ENCODE measurements at regions not wholly inside any gene's neighbourhood (a gene's known extent, or its start where the extent isn't known, plus 50 kb on each side); places are given as distances from the start of the nearest gene placed in this dataset.

DNA sequence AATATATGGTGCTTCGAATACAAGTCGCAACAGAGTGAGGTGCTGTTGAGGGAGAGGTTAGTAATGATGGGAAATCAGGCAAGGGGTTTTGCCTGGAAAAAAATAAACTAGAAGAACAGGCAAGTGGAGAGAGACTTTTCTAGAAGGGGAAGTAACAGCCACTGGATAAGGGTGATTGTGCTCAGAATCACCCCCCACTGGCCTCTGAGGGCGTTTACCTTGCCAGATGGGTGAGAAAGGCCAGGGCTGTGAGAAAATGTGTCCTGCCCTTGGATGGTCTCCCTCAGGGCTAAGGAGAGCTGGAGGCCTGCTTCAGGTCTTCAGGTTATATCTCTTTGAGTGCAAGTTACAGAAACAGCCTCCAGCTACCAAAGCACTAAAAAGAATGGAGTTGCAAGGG is 151.8 kb downstream of the MEX3B start:
- H2AFZ ChIP-seq: no peak overlapping the region
- 87% methylated on average over 3 of the region's 3 CpGs for WGBS (ENCODE audit: low lambda C conversion rate, missing lambda C conversion rate)
- no peak overlapping the region for H3K27ac ChIP-seq
- H3K79me2 ChIP-seq: no peaks in the 10 kb centered on the region
- no peak overlapping the region for H3K4me2 ChIP-seq
- H3K9me3 ChIP-seq (ENCODE audit: low read depth): no peaks in the 10 kb centered on the region
- H4K20me1 ChIP-seq (ENCODE audit: insufficient read depth, poor library complexity, severe bottlenecking): no peaks in the 10 kb centered on the region
- no peaks in the 10 kb centered on the region for H3K36me3 ChIP-seq (replicated peaks; ENCODE audit: insufficient read depth, low read depth)
- H3K27me3 ChIP-seq: no peaks in the 10 kb centered on the region
- H3K4me3 ChIP-seq: no peak overlapping the region
- H3K4me1 ChIP-seq (ENCODE audit: insufficient read depth): no peaks in the 10 kb centered on the region
- H3K9me2 ChIP-seq (replicated peaks; ENCODE audit: insufficient read depth): no peaks in the 10 kb centered on the region
- no peak for DNase-seq (ENCODE audit: low spot score)
- TF ChIP-seq EZH2phosphoT487 (IDR thresholded peaks at IDR 0.05; ENCODE audit: low read depth, severe bottlenecking, unreplicated experiment): no peak
- TF ChIP-seq, protein P1, sequence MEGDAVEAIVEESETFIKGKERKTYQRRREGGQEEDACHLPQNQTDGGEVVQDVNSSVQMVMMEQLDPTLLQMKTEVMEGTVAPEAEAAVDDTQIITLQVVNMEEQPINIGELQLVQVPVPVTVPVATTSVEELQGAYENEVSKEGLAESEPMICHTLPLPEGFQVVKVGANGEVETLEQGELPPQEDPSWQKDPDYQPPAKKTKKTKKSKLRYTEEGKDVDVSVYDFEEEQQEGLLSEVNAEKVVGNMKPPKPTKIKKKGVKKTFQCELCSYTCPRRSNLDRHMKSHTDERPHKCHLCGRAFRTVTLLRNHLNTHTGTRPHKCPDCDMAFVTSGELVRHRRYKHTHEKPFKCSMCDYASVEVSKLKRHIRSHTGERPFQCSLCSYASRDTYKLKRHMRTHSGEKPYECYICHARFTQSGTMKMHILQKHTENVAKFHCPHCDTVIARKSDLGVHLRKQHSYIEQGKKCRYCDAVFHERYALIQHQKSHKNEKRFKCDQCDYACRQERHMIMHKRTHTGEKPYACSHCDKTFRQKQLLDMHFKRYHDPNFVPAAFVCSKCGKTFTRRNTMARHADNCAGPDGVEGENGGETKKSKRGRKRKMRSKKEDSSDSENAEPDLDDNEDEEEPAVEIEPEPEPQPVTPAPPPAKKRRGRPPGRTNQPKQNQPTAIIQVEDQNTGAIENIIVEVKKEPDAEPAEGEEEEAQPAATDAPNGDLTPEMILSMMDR (IDR thresholded peaks at IDR 0.05; ENCODE audit: poor library complexity): no peak
- no peak for TF ChIP-seq EZH2 (IDR thresholded peaks at IDR 0.05; ENCODE audit: borderline replicate concordance)

DNA sequence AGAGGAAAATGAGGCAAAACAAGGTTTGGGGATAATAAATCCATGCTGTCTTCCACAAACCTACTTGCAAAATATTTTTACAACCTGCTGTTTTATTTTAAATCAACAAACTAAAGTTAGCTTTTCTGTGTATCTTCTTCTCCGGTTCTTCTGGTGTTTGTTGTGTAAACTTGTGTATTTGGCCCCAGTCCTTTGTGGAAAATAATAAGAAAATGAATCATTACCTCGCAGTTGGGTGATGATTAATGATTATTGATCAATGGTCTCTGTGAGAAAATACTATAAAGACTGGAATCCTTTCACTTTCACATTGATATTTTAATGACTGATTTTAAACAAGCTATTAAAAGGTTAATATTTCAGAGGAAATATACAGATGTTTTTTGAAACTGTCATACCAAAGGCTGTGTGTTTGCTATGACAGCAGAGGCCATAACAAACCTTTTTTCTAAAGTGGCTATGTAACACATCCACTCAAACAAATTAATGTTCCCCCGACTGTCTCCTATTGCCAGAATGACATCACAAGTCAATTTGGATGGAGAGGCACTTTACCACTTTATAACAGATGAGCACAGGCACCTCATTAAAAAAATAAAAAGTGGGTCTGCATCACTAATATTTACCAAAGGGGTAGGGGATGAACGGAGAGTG is 152.5 kb downstream of the MEX3B start:
- Histone ChIP-seq H3K27ac (no peak overlapping the region), H3K9me2 (replicated peaks; ENCODE audit: insufficient read depth) (no peaks in the 10 kb centered on the region), H3K9me3 (ENCODE audit: low read depth) (no peaks in the 10 kb centered on the region), H3K27me3 (no peaks in the 10 kb centered on the region), H3K4me3 (no peak overlapping the region), H2AFZ (no peak overlapping the region), H3K4me2 (peak overlapping the region; percentile 36), H4K20me1 (ENCODE audit: insufficient read depth, poor library complexity, severe bottlenecking) (no peaks in the 10 kb centered on the region), H3K4me1 (ENCODE audit: insufficient read depth) (peaks cover 3% of the 10 kb centered on the region), H3K79me2 (no peaks in the 10 kb centered on the region), H3K36me3 (replicated peaks; ENCODE audit: insufficient read depth, low read depth) (no peaks in the 10 kb centered on the region)
- WGBS (ENCODE audit: low lambda C conversion rate, missing lambda C conversion rate): 46% methylated on average over 4 of the region's 4 CpGs
- TF ChIP-seq, protein P1 (IDR thresholded peaks at IDR 0.05; ENCODE audit: poor library complexity): no peak
- TF ChIP-seq EZH2phosphoT487 (IDR thresholded peaks at IDR 0.05; ENCODE audit: low read depth, severe bottlenecking, unreplicated experiment) (no peak), EZH2 (IDR thresholded peaks at IDR 0.05; ENCODE audit: borderline replicate concordance) (no peak)
- no peak for DNase-seq (ENCODE audit: low spot score)

DNA sequence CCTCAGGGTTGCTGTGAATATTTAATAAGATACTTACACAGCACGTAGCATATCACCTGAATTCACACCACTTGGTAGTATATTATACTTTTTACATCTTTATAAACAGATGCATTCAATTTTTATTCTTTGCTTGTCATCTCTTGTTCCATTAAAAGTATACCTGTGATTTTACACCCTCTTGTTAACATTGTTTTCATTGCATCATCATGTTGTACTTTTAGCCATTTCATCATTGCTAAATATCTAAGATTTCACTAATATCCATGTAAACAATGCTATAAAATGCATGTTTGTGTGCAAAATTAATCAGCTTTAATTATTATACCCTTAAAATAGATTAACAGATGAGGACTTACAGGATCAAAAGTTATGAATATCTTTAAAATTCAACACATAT is 155.3 kb downstream of the MEX3B start:
- no peaks in the 10 kb centered on the region for H3K79me2 ChIP-seq
- no peak overlapping the region for H3K4me2 ChIP-seq
- no peaks in the 10 kb centered on the region for H3K36me3 ChIP-seq (replicated peaks; ENCODE audit: insufficient read depth, low read depth)
- no peak overlapping the region for H3K4me3 ChIP-seq
- H3K9me3 ChIP-seq (ENCODE audit: low read depth): no peaks in the 10 kb centered on the region
- no peaks in the 10 kb centered on the region for H3K9me2 ChIP-seq (replicated peaks; ENCODE audit: insufficient read depth)
- H3K27ac ChIP-seq: no peak overlapping the region
- no peak for TF ChIP-seq EZH2phosphoT487 (IDR thresholded peaks at IDR 0.05; ENCODE audit: low read depth, severe bottlenecking, unreplicated experiment)
- TF ChIP-seq, protein P1 (IDR thresholded peaks at IDR 0.05; ENCODE audit: poor library complexity): no peak
- TF ChIP-seq EZH2 (IDR thresholded peaks at IDR 0.05; ENCODE audit: borderline replicate concordance): no peak
- 86% methylated on average over 1 of the region's 1 CpG for WGBS (ENCODE audit: low lambda C conversion rate, missing lambda C conversion rate)
- H3K4me1 ChIP-seq (ENCODE audit: insufficient read depth): peaks cover 3% of the 10 kb centered on the region
- H2AFZ ChIP-seq: no peak overlapping the region
- no peaks in the 10 kb centered on the region for H4K20me1 ChIP-seq (ENCODE audit: insufficient read depth, poor library complexity, severe bottlenecking)
- no peak for DNase-seq (ENCODE audit: low spot score)
- no peaks in the 10 kb centered on the region for H3K27me3 ChIP-seq

Measured in hepatocyte (in vitro differentiated cells).